SU-DHL-6 (cell line): ENCODE measurements at regions not wholly inside any gene's neighbourhood (a gene's known extent, or its start where the extent isn't known, plus 50 kb on each side); places are given as distances from the start of the nearest gene placed in this dataset.

Source experiments
- EZH2phosphoT487 ChIP-seq: fragments of 200-600 bp; sonication (generic), shearing (Covaris generic); conservative IDR thresholded peaks from 2 replicates; pipeline ENCODE4 v1.6.1; 2018; ENCODE audit warnings: mild to moderate bottlenecking, antibody characterized with exemption, low read length, moderate library complexity, mixed read lengths
- TF ChIP-seq, protein P1 (sequence below): fragments of 200-600 bp; sonication (generic); IDR thresholded peaks from one replicate; pipeline ENCODE4 v1.5.1; 2017; ENCODE audit warnings: antibody characterized with exemption, mild to moderate bottlenecking, low read length, moderate library complexity; ENCODE audit not compliant: insufficient read depth, poor library complexity, severe bottlenecking

GRCh38 chr4:64584125-64584524 lies 174.9 kb upstream of the TECRL start:
- TF ChIP-seq, protein P1, sequence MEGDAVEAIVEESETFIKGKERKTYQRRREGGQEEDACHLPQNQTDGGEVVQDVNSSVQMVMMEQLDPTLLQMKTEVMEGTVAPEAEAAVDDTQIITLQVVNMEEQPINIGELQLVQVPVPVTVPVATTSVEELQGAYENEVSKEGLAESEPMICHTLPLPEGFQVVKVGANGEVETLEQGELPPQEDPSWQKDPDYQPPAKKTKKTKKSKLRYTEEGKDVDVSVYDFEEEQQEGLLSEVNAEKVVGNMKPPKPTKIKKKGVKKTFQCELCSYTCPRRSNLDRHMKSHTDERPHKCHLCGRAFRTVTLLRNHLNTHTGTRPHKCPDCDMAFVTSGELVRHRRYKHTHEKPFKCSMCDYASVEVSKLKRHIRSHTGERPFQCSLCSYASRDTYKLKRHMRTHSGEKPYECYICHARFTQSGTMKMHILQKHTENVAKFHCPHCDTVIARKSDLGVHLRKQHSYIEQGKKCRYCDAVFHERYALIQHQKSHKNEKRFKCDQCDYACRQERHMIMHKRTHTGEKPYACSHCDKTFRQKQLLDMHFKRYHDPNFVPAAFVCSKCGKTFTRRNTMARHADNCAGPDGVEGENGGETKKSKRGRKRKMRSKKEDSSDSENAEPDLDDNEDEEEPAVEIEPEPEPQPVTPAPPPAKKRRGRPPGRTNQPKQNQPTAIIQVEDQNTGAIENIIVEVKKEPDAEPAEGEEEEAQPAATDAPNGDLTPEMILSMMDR, result no peak
- TF ChIP-seq EZH2phosphoT487, result no peak
